Glomerular visceral epithelial cell (primary cell): ENCODE measurements at regions not wholly inside any gene's neighbourhood (a gene's known extent, or its start where the extent isn't known, plus 50 kb on each side); places are given as distances from the start of the nearest gene placed in this dataset.

ENCODE experiments used
- DNase-seq: peaks from one replicate; pipeline ENCODE4 v3.0.0-alpha.2; 2016; ENCODE audit errors: extremely low spot score

- no peak for DNase-seq
Measured at GRCh38 chr16:86059253-86060171, 160.6 kb downstream of the IRF8 start.

GRCh38 chr16:86060381-86061317 lies 161.7 kb downstream of the IRF8 start:
- DNase-seq: no peak

- no peak for DNase-seq
Measured at GRCh38 chr16:86061318-86061695, 162.3 kb downstream of the IRF8 start.

GRCh38 chr16:86061721-86062120 lies 162.8 kb downstream of the IRF8 start:
- no peak for DNase-seq

- no peak for DNase-seq
Measured at GRCh38 chr16:86062271-86062965, 163.5 kb downstream of the IRF8 start.

GRCh38 chr16:86063760-86064405 lies 164.9 kb downstream of the IRF8 start:
- DNase-seq: no peak

GRCh38 chr16:86064431-86065250 lies 165.7 kb downstream of the IRF8 start:
- no peak for DNase-seq

- DNase-seq: no peak
Measured at GRCh38 chr16:86065711-86066110, 166.7 kb downstream of the IRF8 start.

GRCh38 chr16:86066811-86067210 lies 167.8 kb downstream of the IRF8 start:
- no peak for DNase-seq

GRCh38 chr16:86067516-86067915 lies 168.6 kb downstream of the IRF8 start:
- no peak for DNase-seq

GRCh38 chr16:86067936-86068335 lies 169.0 kb downstream of the IRF8 start:
- no peak for DNase-seq

GRCh38 chr16:86068722-86069121 lies 169.8 kb downstream of the IRF8 start:
- DNase-seq: no peak

- no peak for DNase-seq
Measured at GRCh38 chr16:86069736-86070298, 170.9 kb downstream of the IRF8 start.

- no peak for DNase-seq
Measured at GRCh38 chr16:86070484-86070883, 171.5 kb downstream of the IRF8 start.

- no peak for DNase-seq
Measured at GRCh38 chr16:86070971-86071370, 172.0 kb downstream of the IRF8 start.

- DNase-seq: no peak
Measured at GRCh38 chr16:86071611-86072240, 172.8 kb downstream of the IRF8 start.

- DNase-seq: peak; percentile 45
Measured at GRCh38 chr16:86072328-86073102, 173.6 kb downstream of the IRF8 start.

- no peak for DNase-seq
Measured at GRCh38 chr16:86073103-86073625, 174.2 kb downstream of the IRF8 start.
